ENCODE measurements at regions not wholly inside any gene's neighbourhood (a gene's known extent, or its start where the extent isn't known, plus 50 kb on each side); places are given as distances from the start of the nearest gene placed in this dataset.
A peak's percentile ranks its signal among the peaks of the same experiment; 100 is the strongest.

DNA sequence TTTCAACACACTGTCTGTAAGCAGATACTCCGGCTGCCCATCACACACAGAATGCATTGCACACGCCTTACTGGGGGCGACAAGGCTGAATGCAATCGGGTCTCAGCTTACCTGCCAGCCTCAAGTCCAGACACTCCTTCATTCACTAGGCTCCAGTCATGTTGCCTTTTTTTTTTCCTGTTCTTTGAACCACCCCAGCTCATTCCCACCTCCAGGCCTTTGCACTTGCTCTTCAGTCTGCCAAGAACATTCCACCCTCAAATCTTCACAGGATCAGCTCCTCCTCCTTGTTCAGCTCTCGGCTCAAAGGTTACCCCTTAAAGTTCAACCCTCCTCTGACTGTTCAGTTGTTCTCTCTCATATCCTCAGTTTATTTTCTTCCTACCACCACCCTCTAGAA lies 181.9 kb upstream of the ESRRG start:
- FAIRE-seq: no peak
- H3K4me1 ChIP-seq: no peaks in the 10 kb centered on the region
- TF ChIP-seq, protein P1, sequence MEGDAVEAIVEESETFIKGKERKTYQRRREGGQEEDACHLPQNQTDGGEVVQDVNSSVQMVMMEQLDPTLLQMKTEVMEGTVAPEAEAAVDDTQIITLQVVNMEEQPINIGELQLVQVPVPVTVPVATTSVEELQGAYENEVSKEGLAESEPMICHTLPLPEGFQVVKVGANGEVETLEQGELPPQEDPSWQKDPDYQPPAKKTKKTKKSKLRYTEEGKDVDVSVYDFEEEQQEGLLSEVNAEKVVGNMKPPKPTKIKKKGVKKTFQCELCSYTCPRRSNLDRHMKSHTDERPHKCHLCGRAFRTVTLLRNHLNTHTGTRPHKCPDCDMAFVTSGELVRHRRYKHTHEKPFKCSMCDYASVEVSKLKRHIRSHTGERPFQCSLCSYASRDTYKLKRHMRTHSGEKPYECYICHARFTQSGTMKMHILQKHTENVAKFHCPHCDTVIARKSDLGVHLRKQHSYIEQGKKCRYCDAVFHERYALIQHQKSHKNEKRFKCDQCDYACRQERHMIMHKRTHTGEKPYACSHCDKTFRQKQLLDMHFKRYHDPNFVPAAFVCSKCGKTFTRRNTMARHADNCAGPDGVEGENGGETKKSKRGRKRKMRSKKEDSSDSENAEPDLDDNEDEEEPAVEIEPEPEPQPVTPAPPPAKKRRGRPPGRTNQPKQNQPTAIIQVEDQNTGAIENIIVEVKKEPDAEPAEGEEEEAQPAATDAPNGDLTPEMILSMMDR (IDR thresholded peaks at IDR 0.05): no peak
- H3K27ac ChIP-seq: no peak overlapping the region
- whole genome bisulfite sequencing, 2 donors: 77 to 80% methylated on average over 5 of the region's 5 CpGs
- H3K9me3 ChIP-seq: no peaks in the 10 kb centered on the region
- H3K4me3 ChIP-seq: no peak overlapping the region
- DNase-seq: no peak
- no peaks in the 10 kb centered on the region for H3K36me3 ChIP-seq
- intact Hi-C loops (cut with DNase I): no loop called here
- no peaks in the 10 kb centered on the region for H3K27me3 ChIP-seq
- ATAC-seq: no peak

DNA sequence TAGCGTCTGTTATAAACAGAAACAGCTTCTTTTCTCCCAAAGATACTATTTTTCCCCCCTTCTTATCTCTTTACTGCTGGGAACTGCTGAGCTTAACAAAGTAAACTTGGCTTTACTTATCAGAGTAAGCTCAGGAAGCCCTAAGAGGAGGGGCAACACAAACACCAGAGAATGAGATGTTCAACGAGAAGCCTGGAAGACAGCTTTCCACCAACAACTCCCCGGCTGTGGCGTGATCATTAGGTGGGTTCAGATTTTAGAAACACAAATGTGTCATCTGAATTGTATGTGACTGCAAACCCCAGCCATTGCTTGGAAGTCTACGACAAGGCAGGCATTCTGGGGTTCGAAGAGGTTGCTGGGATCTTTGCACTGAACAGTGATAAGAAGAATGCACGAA lies 181.2 kb upstream of the ESRRG start:
- FAIRE-seq (no peak), ATAC-seq (no peak), DNase-seq (no peak)
- H3K4me1 ChIP-seq: no peaks in the 10 kb centered on the region
- H3K36me3 ChIP-seq: no peaks in the 10 kb centered on the region
- H3K9me3 ChIP-seq: no peaks in the 10 kb centered on the region
- TF ChIP-seq, protein P1 (IDR thresholded peaks at IDR 0.05): no peak
- WGBS, 2 donors: 48 to 51% methylated on average over 7 of the region's 7 CpGs
- no peaks in the 10 kb centered on the region for H3K27me3 ChIP-seq
- H3K4me3 ChIP-seq: no peak overlapping the region
- no peak overlapping the region for H3K27ac ChIP-seq
- intact Hi-C loops (cut with DNase I): no loop called here

DNA sequence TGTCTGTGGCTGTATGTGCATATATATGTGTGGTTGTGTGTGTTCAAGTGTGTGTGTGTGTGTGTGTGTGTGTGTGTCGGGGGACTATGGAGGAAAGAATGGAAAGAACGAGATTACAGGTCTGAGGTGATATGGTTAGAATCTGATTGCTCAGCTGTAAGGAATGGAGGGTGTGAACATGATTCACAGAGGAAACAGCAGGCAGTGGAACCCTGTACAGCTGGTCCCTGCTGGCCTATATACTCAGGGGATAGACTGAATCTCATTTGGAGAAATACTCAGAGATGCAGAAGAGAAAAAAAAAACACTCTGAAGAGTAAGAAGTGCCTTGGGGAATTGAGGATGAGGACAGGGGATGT lies 180.1 kb upstream of the ESRRG start:
- intact Hi-C loops (cut with DNase I): no loop called here
- no peak for FAIRE-seq
- Histone ChIP-seq H3K27ac (no peak overlapping the region), H3K4me1 (no peaks in the 10 kb centered on the region), H3K4me3 (no peak overlapping the region), H3K36me3 (no peaks in the 10 kb centered on the region), H3K27me3 (no peaks in the 10 kb centered on the region), H3K9me3 (no peaks in the 10 kb centered on the region)
- no peak for DNase-seq
- TF ChIP-seq, protein P1 (IDR thresholded peaks at IDR 0.05): no peak
- 73 to 75% methylated on average over 2 of the region's 2 CpGs for WGBS, 2 donors
- ATAC-seq: peak in 3 of 4 donors; percentile 61 to 75 (median 61)

DNA sequence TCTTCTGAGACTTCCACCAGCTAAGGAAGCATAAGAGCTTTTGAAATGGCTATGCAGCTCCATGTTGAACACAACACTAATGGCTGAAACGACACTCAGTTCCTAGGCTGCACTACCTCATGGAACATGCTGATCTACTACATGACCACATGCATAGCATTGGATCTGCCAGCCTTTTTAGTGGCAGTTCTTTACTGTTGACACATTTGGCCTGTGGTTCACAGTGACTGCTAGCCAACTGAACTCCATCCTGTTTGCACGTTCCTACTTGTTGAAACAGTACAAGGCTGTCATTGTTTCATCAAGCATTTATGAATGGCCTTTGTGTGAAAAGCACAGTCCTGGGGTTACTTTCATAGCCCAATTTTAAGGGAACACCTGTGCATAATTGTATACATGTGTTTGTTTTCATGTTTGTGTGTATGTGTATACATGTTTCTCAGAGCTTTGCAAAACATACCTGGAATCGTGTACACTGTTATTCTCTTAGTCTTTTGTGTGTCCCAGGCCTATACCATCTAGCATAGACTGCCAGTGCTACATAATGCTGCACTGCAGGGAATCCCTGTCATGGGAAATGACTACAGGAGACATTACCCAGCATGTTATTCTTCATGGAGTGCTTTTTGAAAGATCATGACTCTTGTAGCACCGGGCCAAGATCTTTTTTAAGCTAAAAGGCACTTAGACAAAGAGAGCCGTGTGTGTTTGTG lies 179.6 kb upstream of the ESRRG start:
- no peak for FAIRE-seq
- H3K27ac ChIP-seq: no peak overlapping the region
- no peaks in the 10 kb centered on the region for H3K4me1 ChIP-seq
- ATAC-seq: peak in 3 of 4 donors; percentile 71 to 79 (median 78)
- H3K4me3 ChIP-seq: no peak overlapping the region
- intact Hi-C loops (cut with DNase I): no loop called here
- H3K9me3 ChIP-seq: no peaks in the 10 kb centered on the region
- WGBS, 2 donors: 63 to 65% methylated on average over 5 of the region's 5 CpGs
- no peaks in the 10 kb centered on the region for H3K27me3 ChIP-seq
- no peak for DNase-seq
- no peaks in the 10 kb centered on the region for H3K36me3 ChIP-seq
- TF ChIP-seq, protein P1 (IDR thresholded peaks at IDR 0.05): no peak

DNA sequence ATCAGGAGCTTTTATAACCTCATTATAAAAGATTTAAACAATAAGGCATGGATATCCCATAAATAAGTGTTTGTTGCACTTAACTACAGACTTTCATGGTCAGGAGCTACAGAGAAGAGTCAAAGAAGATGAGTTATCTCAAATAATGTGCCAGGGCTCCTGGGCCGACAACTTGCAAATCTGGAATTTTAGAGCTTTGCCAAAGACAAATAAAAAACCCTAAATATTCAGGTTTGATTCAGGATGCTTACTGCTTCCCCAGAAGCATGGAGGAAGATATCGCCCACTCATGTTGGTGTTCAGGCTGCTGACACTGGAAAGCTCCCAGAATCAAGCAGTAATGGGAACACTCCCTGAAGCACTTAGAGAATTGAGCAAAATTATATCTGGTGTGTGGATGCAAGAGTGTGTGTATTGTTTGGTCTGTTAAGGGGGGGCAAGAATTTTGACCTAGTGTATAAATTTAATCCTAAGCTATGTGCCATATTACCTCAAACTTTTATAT lies 176.9 kb upstream of the ESRRG start:
- no peaks in the 10 kb centered on the region for H3K36me3 ChIP-seq
- no peak overlapping the region for H3K4me3 ChIP-seq
- ATAC-seq: no peak
- WGBS, 2 donors: 86 to 87% methylated on average over 2 of the region's 2 CpGs
- H3K4me1 ChIP-seq: no peaks in the 10 kb centered on the region
- no peak overlapping the region for H3K27ac ChIP-seq
- TF ChIP-seq, protein P1 (IDR thresholded peaks at IDR 0.05): no peak
- no peaks in the 10 kb centered on the region for H3K9me3 ChIP-seq
- no peak for FAIRE-seq
- no peak for DNase-seq
- H3K27me3 ChIP-seq: no peaks in the 10 kb centered on the region
- intact Hi-C loops (cut with DNase I): no loop called here

All from pancreas (tissue), 10 donors.